ENCODE measurements at regions not wholly inside any gene's neighbourhood (a gene's known extent, or its start where the extent isn't known, plus 50 kb on each side); places are given as distances from the start of the nearest gene placed in this dataset.

GRCh38 chr14:58954901-58955861 lies 233.3 kb upstream of the DAAM1 start:
- Mint-ChIP-seq H3K9me3 (peaks cover 5% of the 10 kb centered on the region), H3K4me3 (no peak overlapping the region), H3K4me1 (peaks cover 17% of the 10 kb centered on the region), H3K36me3 (ENCODE audit: low read depth) (peaks cover 3% of the 10 kb centered on the region), H3K27ac (ENCODE audit: unreplicated experiment) (no peak overlapping the region), H3K27me3 (ENCODE audit: low read depth) (no peaks in the 10 kb centered on the region)
- DNase-seq (ENCODE audit: low read depth, low spot score): no peak
- no peak for TF ChIP-seq CTCF (conservative IDR thresholded peaks at IDR 0.05)

GRCh38 chr14:58961045-58961731 lies 227.3 kb upstream of the DAAM1 start:
- H3K4me1 Mint-ChIP-seq: peaks cover 2% of the 10 kb centered on the region
- DNase-seq (ENCODE audit: low read depth, low spot score): no peak
- H3K27ac Mint-ChIP-seq (ENCODE audit: unreplicated experiment): no peak overlapping the region
- H3K27me3 Mint-ChIP-seq (ENCODE audit: low read depth): no peaks in the 10 kb centered on the region
- H3K36me3 Mint-ChIP-seq (ENCODE audit: low read depth): no peaks in the 10 kb centered on the region
- H3K9me3 Mint-ChIP-seq: no peaks in the 10 kb centered on the region
- TF ChIP-seq CTCF (conservative IDR thresholded peaks at IDR 0.05): no peak
- no peak overlapping the region for H3K4me3 Mint-ChIP-seq

- Mint-ChIP-seq H3K4me3 (no peak overlapping the region), H3K36me3 (ENCODE audit: low read depth) (no peaks in the 10 kb centered on the region), H3K4me1 (no peaks in the 10 kb centered on the region), H3K27me3 (ENCODE audit: low read depth) (no peaks in the 10 kb centered on the region), H3K27ac (ENCODE audit: unreplicated experiment) (no peak overlapping the region), H3K9me3 (no peaks in the 10 kb centered on the region)
- no peak for TF ChIP-seq CTCF (conservative IDR thresholded peaks at IDR 0.05)
- no peak for DNase-seq (ENCODE audit: low read depth, low spot score)
Observed at GRCh38 chr14:58963873-58964597, 224.4 kb upstream of the DAAM1 start.

- Mint-ChIP-seq H3K4me3 (no peak overlapping the region), H3K27ac (ENCODE audit: unreplicated experiment) (no peak overlapping the region), H3K36me3 (ENCODE audit: low read depth) (no peaks in the 10 kb centered on the region), H3K4me1 (no peaks in the 10 kb centered on the region), H3K9me3 (no peaks in the 10 kb centered on the region), H3K27me3 (ENCODE audit: low read depth) (no peaks in the 10 kb centered on the region)
- no peak for TF ChIP-seq CTCF (conservative IDR thresholded peaks at IDR 0.05)
- DNase-seq (ENCODE audit: low read depth, low spot score): no peak
Observed at GRCh38 chr14:58964598-58964928, 223.9 kb upstream of the DAAM1 start.

GRCh38 chr14:58965601-58966000 lies 222.9 kb upstream of the DAAM1 start:
- TF ChIP-seq CTCF (conservative IDR thresholded peaks at IDR 0.05): no peak
- Mint-ChIP-seq H3K4me3 (no peak overlapping the region), H3K27me3 (ENCODE audit: low read depth) (no peaks in the 10 kb centered on the region), H3K36me3 (ENCODE audit: low read depth) (no peaks in the 10 kb centered on the region), H3K9me3 (no peaks in the 10 kb centered on the region), H3K27ac (ENCODE audit: unreplicated experiment) (no peak overlapping the region), H3K4me1 (peaks cover 5% of the 10 kb centered on the region)
- DNase-seq (ENCODE audit: low read depth, low spot score): no peak

All from neural crest cell (in vitro differentiated cells).